Tibial nerve (tissue), 4 donors: ENCODE measurements at regions not wholly inside any gene's neighbourhood (a gene's known extent, or its start where the extent isn't known, plus 50 kb on each side); places are given as distances from the start of the nearest gene placed in this dataset.

Experiments used
- DNase-seq, 2 donors: peaks; one replicate each; pipeline ENCODE4 v3.0.0-alpha.2; 2019; ENCODE audit warnings: low spot score in 2 of 2
- H3K27ac ChIP-seq, 4 donors: fragments of 200-600 bp; sonication (generic) in 3 of 4; one replicate each; pipeline ENCODE4 v1.5.1; 2017 to 2019; ENCODE audit warnings: mild to moderate bottlenecking in 1 of 4
- H3K27me3 ChIP-seq, 2 donors: fragments of 200-600 bp; sonication (generic) in 1 of 2; one replicate each; pipeline versions ENCODE4 v1.5.1 to v1.6.0; 2017 to 2019
- H3K36me3 ChIP-seq, 3 donors: fragments of 200-600 bp; sonication (generic); one replicate each; pipeline ENCODE4 v1.5.1; 2018 to 2019
- H3K4me1 ChIP-seq, 4 donors: fragments of 200-600 bp; sonication (generic) in 3 of 4; one replicate each; pipeline ENCODE4 v1.5.1; 2017 to 2019
- H3K4me3 ChIP-seq, 4 donors: fragments of 200-600 bp; sonication (generic) in 3 of 4; one replicate each; pipeline ENCODE4 v1.5.1; 2017 to 2019; ENCODE audit warnings: mild to moderate bottlenecking in 1 of 4, moderate library complexity in 1 of 4
- H3K9me3 ChIP-seq, 4 donors: fragments of 200-600 bp; sonication (generic) in 3 of 4; one replicate each; pipeline ENCODE4 v1.5.1; 2017 to 2019
- EP300 ChIP-seq, 2 donors: sonication (generic); formaldehyde crosslinking; IDR thresholded peaks; one replicate each; pipeline ENCODE4 v1.6.1; 2017; ENCODE audit warnings: antibody characterized with exemption in 2 of 2, mild to moderate bottlenecking in 1 of 2
- POLR2A ChIP-seq, 2 donors: fragments of 450-650 bp; IDR thresholded peaks; one replicate each; pipeline ENCODE4 v1.6.1; 2017; ENCODE audit warnings: antibody characterized with exemption in 2 of 2, mild to moderate bottlenecking in 2 of 2, moderate library complexity in 2 of 2
- WGBS, 2 donors: methylation state at CpG; one replicate each; pipeline ENCODE4 v1.1.5; 2018; 5-methylcytosine and 5-hydroxymethylcytosine counted together
- TF ChIP-seq, protein P1 (sequence below), 5 experiments: fragments of 200-600 bp in 3 of 5; fragments of 450-650 bp in 2 of 5; sonication (generic) in 3 of 5; IDR thresholded peaks; one replicate each; pipeline ENCODE4 v1.5.1; 2016 to 2019; ENCODE audit warnings: antibody characterized with exemption in 5 of 5, mild to moderate bottlenecking in 3 of 5, moderate library complexity in 2 of 5

DNA sequence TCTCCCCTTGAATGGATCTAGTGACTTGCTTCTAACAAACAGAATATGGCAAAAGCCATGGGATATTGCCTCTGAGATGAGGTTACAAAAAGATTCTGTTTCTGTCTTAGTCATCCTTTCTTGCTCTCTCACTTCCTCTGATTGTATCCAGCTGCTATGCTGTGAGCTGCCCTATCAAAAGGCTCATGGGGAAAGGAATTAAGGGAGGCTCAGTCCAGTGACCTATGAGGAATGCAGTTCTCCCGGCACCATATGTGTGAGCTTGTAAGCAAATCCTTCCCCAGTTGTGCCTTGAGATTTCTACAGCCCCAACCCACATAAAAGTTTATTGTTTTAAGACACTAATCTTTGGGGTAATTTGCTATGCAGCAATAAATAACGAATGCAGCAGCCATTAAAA, 183.1 kb downstream of the KLHL28 start:
- no peak overlapping the region for H3K4me3 ChIP-seq
- no peaks in the 10 kb centered on the region for H3K36me3 ChIP-seq
- H3K27ac ChIP-seq: no peak overlapping the region
- TF ChIP-seq EP300 (IDR thresholded peaks at IDR 0.05): no peak
- TF ChIP-seq POLR2A (IDR thresholded peaks at IDR 0.05): no peak
- TF ChIP-seq, protein P1, sequence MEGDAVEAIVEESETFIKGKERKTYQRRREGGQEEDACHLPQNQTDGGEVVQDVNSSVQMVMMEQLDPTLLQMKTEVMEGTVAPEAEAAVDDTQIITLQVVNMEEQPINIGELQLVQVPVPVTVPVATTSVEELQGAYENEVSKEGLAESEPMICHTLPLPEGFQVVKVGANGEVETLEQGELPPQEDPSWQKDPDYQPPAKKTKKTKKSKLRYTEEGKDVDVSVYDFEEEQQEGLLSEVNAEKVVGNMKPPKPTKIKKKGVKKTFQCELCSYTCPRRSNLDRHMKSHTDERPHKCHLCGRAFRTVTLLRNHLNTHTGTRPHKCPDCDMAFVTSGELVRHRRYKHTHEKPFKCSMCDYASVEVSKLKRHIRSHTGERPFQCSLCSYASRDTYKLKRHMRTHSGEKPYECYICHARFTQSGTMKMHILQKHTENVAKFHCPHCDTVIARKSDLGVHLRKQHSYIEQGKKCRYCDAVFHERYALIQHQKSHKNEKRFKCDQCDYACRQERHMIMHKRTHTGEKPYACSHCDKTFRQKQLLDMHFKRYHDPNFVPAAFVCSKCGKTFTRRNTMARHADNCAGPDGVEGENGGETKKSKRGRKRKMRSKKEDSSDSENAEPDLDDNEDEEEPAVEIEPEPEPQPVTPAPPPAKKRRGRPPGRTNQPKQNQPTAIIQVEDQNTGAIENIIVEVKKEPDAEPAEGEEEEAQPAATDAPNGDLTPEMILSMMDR (IDR thresholded peaks at IDR 0.05): no peak
- H3K9me3 ChIP-seq: no peaks in the 10 kb centered on the region
- WGBS, 2 donors: 14 to 20% methylated on average over 2 of the region's 2 CpGs
- no peak for DNase-seq
- no peaks in the 10 kb centered on the region for H3K4me1 ChIP-seq
- no peaks in the 10 kb centered on the region for H3K27me3 ChIP-seq

- H3K4me1 ChIP-seq: no peaks in the 10 kb centered on the region
- no peak overlapping the region for H3K27ac ChIP-seq
- H3K9me3 ChIP-seq: no peaks in the 10 kb centered on the region
- no peaks in the 10 kb centered on the region for H3K36me3 ChIP-seq
- no peak overlapping the region for H3K4me3 ChIP-seq
- WGBS, 2 donors: 61 to 66% methylated on average over 5 of the region's 5 CpGs
- H3K27me3 ChIP-seq: no peaks in the 10 kb centered on the region
- DNase-seq: no peak
- TF ChIP-seq POLR2A (IDR thresholded peaks at IDR 0.05) (no peak), EP300 (IDR thresholded peaks at IDR 0.05) (no peak)
- TF ChIP-seq, protein P1 (IDR thresholded peaks at IDR 0.05): no peak
These were observed 184.2 kb downstream of the KLHL28 start for GRCh38 chr14:44777584-44777983.

DNA sequence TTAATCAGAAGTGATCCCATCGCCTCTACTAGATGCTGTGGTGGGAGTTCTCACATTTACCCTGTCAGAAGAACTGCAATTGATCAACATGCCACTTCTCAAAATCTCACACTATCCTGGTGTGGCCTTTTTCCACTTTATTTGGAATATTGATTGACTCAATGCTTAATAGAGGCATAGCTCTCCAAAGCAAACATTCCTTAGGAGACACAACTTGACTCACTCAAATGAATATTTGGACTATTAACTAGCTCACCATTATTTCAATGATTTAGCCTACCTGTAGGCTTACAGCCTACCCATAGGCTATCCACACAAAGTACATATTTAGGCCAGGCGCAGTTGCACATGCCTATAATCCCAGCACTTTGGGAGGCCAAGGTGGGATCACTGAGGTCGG, 186.5 kb downstream of the KLHL28 start:
- WGBS, 2 donors: 99% methylated on average over 3 of the region's 3 CpGs
- H3K27ac ChIP-seq: no peak overlapping the region
- no peaks in the 10 kb centered on the region for H3K4me1 ChIP-seq
- TF ChIP-seq POLR2A (IDR thresholded peaks at IDR 0.05) (no peak), EP300 (IDR thresholded peaks at IDR 0.05) (no peak)
- TF ChIP-seq, protein P1 (IDR thresholded peaks at IDR 0.05): no peak
- H3K36me3 ChIP-seq: no peaks in the 10 kb centered on the region
- no peak for DNase-seq
- no peaks in the 10 kb centered on the region for H3K27me3 ChIP-seq
- no peaks in the 10 kb centered on the region for H3K9me3 ChIP-seq
- H3K4me3 ChIP-seq: no peak overlapping the region

- DNase-seq: no peak
- 79 to 88% methylated on average over 2 of the region's 2 CpGs for WGBS, 2 donors
- H3K4me1 ChIP-seq: no peaks in the 10 kb centered on the region
- no peaks in the 10 kb centered on the region for H3K36me3 ChIP-seq
- H3K9me3 ChIP-seq: no peaks in the 10 kb centered on the region
- no peak for TF ChIP-seq POLR2A (IDR thresholded peaks at IDR 0.05)
- TF ChIP-seq, protein P1 (IDR thresholded peaks at IDR 0.05): no peak
- TF ChIP-seq EP300 (IDR thresholded peaks at IDR 0.05): no peak
- H3K27ac ChIP-seq: no peak overlapping the region
- no peak overlapping the region for H3K4me3 ChIP-seq
- no peaks in the 10 kb centered on the region for H3K27me3 ChIP-seq
These were observed 187.4 kb downstream of the KLHL28 start for GRCh38 chr14:44774396-44774795.

GRCh38 chr14:44771496-44771895, 190.3 kb downstream of the KLHL28 start:
- no peak for DNase-seq
- Histone ChIP-seq H3K9me3 (no peaks in the 10 kb centered on the region), H3K4me1 (no peaks in the 10 kb centered on the region), H3K27ac (no peak overlapping the region), H3K4me3 (no peak overlapping the region), H3K36me3 (no peaks in the 10 kb centered on the region), H3K27me3 (no peaks in the 10 kb centered on the region)
- WGBS, 2 donors: 78 to 81% methylated on average over 1 of the region's 1 CpG
- TF ChIP-seq EP300 (IDR thresholded peaks at IDR 0.05) (no peak), POLR2A (IDR thresholded peaks at IDR 0.05) (no peak)
- TF ChIP-seq, protein P1 (IDR thresholded peaks at IDR 0.05): no peak
